Stimulated activated naive CD8-positive, alpha-beta T cell treated with anti-CD3 and anti-CD28 coated beads, Interleukin-15, Interleukin-2, amounts not matched to agents 100 U/mL and 50 U/mL, for 24 hours (primary cell): ENCODE measurements at regions not wholly inside any gene's neighbourhood (a gene's known extent, or its start where the extent isn't known, plus 50 kb on each side); places are given as distances from the start of the nearest gene placed in this dataset.

Experiments used
- ATAC-seq: fragments of 150-1000 bp; cut with Tn5 transposase; one replicate; pipeline ENCODE4 v1.10.0; 2021
- DNase-seq: peaks from one replicate; pipeline ENCODE4 v3.0.0; 2021

DNA sequence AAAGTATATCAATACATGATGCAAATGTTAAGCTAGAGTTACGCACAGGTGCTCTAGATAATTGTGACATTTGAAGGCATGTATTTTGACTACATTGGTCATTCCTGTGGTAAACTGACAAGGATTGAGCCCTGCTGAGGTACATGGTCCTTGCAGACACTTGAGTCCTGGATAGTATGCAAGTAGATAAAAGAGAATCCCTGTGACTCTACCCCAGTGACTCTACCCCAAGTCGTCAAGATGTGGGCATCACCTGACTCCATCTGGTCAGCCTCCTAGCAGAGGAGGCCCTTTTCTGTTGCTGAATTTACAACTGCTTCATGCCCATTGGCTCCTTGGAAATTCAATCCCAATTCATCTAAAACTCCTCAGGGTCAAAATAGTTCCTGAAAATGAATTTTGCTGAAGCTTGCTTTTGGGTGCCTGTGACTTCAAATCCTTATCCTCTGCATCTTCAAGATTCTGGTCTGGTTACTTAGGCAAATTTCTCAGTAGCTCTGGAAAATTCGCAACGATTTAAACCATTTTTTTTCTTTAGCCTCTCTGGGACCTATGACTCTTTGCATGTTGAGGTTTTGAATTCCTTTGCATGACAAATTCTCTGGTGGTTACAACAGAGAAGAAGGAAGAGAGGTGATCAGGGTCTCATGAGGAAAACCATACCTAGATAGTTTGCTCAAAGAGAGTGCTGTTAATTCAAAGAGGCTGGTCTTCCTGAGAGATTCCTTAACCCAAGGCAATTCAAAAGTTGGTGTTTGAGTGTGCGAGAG, 422.1 kb downstream of the FGF9 start:
- no peak for DNase-seq

DNA sequence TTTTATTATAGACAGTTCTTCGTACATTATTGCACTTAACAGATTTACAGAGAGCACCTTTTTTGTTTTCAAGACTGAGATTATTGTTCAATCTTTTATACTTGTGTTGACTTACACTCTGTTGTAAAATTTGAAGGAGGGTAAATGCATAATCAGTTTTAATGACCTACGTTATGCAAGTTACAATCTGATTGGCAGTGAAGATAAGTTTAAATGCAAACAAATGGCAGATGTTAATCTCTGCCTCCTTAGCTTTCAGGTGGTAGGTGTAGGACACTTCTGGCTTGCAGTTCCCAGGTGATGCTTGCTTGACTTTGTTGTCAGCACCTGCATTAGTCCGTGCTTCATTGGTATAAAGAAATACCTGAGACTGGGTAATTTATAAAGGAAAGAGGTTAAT, 424.9 kb downstream of the FGF9 start:
- DNase-seq: no peak

More for the DNA sequence above, 422.1 kb downstream of the FGF9 start:
- no peak for ATAC-seq

DNA sequence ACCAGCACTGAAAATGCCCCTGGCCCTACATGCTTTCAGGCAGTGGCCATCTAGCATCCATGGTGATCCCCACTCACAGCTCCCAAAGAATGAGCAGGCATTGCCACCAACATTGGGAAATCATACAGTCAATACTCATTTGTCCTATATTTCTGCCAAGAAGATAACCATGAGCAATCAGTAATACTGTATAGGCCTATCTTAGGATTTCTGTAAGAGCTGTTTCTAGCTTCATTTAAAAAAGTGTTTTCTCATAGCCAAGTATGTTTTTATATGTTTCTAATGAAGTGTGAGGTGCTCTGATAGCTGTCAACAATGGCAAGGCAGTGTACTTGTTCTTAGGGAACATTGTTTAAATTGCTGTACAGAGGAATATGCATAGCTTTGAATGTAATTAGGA, 428.7 kb downstream of the FGF9 start:
- ATAC-seq (no peak), DNase-seq (no peak)

More for the DNA sequence above, 424.9 kb downstream of the FGF9 start:
- ATAC-seq: no peak

DNA sequence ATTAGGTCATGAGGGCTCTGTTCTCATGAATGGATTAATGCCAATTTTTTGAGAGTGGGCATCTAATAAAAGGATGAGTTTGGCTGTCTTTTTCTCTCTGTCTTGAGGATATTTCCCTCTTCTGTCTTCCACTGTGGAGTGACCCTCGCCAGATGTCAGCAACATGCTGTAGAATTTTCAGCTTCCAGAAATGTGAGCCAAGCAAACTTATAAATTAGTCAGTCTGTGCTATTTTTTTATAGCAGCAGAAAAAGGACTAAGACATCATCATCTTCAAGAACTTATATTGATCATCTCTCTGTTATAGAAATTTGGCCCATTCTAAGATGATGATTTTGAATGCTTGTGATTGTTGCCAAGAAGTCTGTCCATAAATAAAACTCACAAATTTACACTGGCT, 431.4 kb downstream of the FGF9 start:
- ATAC-seq: no peak

GRCh38 chr13:22103046-22104027, 432.5 kb downstream of the FGF9 start:
- ATAC-seq (no peak), DNase-seq (no peak)

More for the DNA sequence above, 431.4 kb downstream of the FGF9 start:
- DNase-seq: no peak

DNA sequence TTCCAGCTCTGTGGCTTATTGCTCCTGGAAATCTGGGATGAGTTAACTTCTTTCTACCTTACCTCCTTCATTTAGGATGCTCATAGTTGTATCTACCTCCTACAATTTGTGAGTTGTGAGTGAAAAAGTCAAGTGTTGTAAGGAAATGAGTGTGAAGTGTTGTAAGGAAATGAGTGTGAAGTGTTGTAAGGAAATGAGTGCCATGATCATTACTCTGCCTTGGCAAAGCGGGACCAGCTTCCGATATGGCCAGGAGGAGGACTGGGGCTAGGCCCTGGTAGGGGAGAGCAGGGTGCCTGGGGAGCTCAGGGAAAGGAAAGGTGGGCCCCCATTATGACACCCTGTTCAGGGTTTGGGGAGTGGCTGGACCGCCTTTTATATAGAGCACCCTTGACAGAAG, 435.2 kb downstream of the FGF9 start:
- DNase-seq: no peak
- ATAC-seq: no peak

GRCh38 chr13:22107549-22107948, 436.7 kb downstream of the FGF9 start:
- DNase-seq (no peak), ATAC-seq (no peak)

GRCh38 chr13:22108283-22108942, 437.5 kb downstream of the FGF9 start:
- no peak for ATAC-seq
- DNase-seq: no peak

GRCh38 chr13:22108979-22109378, 438.1 kb downstream of the FGF9 start:
- DNase-seq (no peak), ATAC-seq (no peak)

GRCh38 chr13:22110368-22110767, 439.5 kb downstream of the FGF9 start:
- no peak for ATAC-seq
- DNase-seq: no peak

DNA sequence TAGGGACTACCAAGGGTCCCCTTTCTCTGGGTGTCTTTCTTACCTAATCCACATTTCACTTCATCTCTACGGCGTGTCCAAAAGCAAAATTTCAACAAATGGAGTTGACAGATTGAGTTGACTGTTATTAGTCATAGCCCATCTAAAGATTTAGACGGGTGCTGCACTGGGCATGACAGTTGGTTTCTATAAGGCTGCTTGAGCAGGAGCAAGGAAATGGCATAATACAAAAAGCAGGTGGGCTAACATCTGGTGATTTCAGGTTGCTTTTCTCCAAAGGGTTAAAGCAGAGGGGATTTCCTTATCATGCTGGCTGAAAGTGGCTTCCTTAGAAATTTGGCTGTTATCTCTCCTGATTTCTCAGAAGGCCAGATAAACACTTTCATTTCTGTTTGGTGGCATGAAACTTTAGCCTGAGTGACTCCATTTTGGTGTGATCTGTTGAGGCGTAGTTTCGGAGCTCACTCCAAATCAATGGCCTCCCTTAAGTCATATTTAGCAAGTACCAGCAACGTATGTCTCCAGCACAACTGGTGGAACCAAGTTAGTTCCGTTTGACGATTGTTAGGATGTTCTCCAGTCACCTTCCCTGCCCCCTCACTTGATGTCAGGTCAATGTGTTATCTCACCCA, 440.4 kb downstream of the FGF9 start:
- DNase-seq: no peak
- ATAC-seq: no peak

DNA sequence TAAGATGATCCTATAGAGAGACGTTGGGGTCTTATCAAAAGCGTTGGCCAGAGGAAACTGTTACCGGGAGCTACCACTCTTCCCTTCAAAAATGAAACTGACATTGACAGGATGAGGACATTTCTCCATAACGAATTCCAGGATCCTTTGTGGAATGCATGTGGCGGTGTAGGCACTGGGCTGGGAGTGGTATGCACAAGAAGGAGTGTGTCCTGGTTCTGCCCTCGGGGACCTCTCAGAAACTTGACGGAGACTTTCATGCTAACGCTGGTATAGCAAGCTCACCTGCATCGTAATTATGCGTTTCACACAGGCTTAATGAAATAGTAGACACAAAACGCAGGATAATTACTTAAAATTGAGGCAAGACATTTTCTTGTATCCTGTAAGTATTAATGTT, 441.1 kb downstream of the FGF9 start:
- ATAC-seq: no peak

DNA sequence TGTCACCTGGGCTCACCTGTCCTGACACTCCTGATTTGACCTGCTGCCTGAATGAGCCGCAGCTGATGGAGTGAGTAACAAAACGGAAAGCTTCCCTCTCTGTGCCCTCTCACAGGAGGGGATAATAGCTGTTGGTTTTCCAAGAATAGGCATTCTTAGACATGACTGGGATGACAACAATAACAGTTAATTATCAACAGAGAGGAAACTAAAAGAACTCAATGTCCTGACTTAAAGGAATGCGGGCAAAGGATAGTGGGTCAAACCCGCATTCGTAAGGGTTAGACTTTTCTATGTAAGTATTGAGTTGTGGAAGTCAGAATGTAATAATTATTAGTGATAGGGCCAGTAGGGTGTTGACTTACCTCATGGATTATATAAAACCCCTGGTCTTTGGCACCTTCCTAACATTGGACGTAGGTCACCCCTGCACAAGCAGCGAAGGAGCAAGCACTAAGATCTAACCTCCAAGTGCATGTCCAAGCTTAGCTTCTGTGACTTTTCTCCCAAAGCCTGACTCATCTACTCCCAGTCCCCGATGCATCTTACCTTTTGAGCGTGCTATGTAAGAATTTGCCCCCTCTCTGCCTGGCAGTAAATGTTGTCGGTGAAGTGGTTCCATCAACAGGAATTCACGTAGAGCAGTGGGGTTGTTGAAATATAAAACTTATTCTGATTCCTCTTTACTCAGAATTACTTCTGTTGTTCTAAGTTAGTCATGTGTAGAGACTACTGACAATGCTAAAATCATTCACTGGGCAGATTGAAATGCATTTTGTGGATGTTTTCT, 442.3 kb downstream of the FGF9 start:
- DNase-seq: no peak
- ATAC-seq: no peak

More for the DNA sequence above, 441.1 kb downstream of the FGF9 start:
- no peak for DNase-seq

- DNase-seq (peak; percentile 30), ATAC-seq (peak; percentile 83)
Observed at GRCh38 chr13:22114630-22115311, 443.9 kb downstream of the FGF9 start.

- ATAC-seq (no peak), DNase-seq (no peak)
Observed at GRCh38 chr13:22118158-22118557, 447.3 kb downstream of the FGF9 start.

DNA sequence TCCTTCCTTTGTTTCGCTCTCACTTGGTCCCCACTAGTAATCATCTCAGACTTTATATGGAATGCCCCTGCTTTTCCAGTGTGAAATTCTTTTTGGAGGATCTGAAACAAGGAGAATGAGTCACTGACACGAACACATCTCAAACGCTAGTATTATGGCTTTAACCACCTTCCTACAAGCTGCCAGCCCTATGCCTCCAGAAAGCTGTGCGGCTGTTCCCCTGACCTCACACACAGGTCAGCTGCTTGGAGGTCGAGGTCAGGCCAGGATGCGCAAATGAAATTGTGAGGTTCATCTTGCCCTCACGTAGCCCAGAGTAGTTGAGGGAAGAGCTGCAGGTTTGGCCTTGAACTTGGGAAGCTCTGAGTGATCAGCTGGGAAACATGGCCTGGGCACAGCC, 449.8 kb downstream of the FGF9 start:
- DNase-seq: no peak

DNA sequence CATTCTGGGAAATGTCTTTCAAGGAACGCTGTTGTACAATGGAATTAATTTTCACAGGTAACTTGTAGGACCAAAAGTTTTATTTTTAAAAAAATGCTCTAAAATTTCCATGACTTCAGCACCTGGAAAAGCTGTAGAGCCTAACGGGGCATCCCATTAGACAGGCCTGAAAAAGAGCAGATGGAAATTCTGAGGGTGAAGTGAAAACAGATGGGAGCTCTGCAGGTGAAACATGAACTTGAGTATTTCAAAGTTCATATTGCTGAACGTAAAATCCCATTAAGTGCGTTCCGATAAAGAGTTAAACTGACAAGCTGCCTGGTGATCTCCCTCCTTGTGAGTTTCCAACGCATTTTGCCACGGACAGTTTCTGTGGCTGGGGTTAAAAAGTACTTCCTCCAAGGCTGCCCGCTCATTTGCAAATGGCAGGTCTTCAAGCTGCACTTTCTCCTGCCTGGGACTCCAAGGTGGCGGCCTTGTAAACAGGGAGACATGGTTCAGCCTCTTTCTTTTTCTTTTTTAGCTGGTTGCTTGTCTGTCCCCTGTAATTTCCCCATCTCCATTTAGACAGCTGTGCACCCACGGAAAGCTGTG, 450.4 kb downstream of the FGF9 start:
- DNase-seq: no peak
- no peak for ATAC-seq

More for the DNA sequence above, 449.8 kb downstream of the FGF9 start:
- no peak for ATAC-seq

DNA sequence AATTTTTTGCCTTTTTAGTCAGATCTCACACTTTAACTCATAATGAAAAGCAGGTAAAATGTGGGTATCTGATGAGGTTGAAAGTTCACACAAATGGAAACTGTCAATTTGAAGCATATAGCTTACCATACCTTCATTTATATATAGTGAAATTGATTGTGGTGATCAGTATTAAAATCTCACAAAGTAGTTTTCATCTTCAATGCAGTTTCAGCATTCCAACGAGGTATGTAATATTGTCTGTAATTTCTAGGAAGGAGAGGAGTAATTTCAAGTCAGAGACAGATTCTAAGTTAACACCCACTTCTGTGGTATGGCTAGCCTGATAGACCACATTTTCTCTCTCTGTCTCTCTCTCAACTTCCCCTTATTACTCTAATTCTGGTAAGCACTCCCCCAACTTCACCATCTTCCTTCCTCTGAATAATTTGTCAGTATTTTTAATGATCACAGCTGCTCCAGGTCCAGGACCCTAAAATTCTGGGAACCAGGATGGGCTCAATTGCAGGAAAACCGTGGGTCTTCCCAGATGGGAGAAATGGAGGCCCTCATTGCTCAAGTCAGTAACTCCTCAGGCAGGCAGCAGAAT, 455.7 kb downstream of the FGF9 start:
- DNase-seq (no peak), ATAC-seq (peak; percentile 75)

DNA sequence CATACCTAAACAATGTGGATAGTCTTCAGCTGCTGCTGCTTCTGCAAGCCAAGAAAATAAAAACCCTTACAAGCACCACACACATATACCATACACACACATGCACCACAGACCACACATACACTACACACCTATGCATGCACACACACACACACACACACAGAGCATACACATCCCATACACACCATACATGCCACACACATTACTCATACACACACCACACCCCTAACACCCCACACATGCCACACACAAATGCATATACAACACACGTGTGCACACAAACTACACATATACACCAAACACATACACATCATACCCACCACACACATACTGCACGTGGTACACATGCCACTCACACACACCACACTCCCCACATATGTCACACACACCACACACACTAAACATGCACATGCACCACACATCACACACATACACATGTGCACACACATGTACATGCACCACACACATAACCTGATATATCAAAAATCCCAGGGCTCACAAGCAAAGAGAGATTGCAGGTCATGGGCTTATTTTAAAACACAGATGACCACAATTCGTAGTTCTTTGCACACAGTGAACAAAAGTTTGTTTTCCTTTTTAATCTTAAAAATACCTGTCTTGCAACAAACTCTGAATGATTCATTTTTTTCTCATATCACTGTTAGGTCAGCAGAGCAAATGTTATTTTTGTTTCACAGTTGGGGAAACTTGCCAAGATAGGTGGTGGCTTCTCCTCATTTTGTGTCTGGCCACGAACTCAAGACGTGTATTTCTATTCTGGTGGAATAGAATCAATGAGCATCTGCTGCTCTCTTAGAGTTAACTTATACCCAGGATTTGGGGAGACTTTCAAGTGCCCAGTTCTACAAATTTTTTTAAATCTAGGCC, 456.6 kb downstream of the FGF9 start:
- ATAC-seq (peak; percentile 9), DNase-seq (no peak)
